GM19468 (cell line): ENCODE measurements at regions not wholly inside any gene's neighbourhood (a gene's known extent, or its start where the extent isn't known, plus 50 kb on each side); places are given as distances from the start of the nearest gene placed in this dataset.
"Not testable (repeated sequence)": the region's sequence is repeated elsewhere in the genome, so short reads cannot be mapped to it uniquely, and the experiment has no call there.

Source experiments
- ATAC-seq: cut with Tn5 transposase; IDR thresholded peaks from one replicate; pipeline ENCODE4 v1.9.1; 2021; ENCODE audit warnings: mild to moderate bottlenecking, moderate library complexity, moderate number of reproducible peaks; ENCODE audit not compliant: unreplicated experiment; ENCODE audit errors: extremely low read depth

DNA sequence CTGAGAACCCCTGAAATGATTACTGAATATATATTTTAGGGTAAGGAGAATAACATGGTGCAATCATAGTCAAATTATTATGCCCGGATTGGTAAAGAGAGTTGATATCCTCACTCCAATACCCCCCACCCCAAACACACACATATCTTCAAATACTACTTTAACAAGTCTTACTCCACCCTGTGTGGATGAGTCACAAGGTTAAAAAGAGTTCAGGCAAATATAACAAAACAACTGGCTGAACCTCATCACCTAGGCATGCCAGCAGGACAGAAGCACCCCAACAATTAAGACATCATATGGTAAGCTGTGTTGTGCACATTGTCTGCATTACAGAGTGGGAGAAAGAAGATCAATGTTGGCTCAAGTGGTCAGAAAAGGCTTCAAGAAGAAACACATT lies 857.4 kb downstream of the TDRD15 start:
- no peak for ATAC-seq

GRCh38 chr2:21993002-21993401 lies 869.2 kb downstream of the TDRD15 start:
- ATAC-seq = no peak

DNA sequence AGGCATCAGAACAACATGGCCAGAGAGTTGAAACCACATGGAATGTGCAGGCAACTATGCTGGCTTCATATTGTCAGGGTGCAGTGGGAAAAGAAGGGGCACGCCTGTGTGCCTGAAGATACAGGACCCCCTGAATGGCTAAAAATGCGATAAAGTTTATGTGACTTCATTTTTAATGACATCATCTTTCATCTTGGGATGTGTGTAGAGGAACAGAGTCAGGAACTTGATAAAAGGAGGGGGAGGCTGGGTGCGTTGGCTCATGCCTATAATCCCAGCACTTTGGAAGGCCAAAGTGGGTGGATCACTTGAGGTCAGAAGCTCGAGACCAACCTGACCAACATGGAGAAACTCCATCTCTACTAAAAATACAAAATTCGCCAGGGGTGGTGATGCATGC lies 872.6 kb downstream of the TDRD15 start:
- no peak for ATAC-seq

GRCh38 chr2:21999522-21999921 lies 875.8 kb downstream of the TDRD15 start:
- no peak for ATAC-seq

DNA sequence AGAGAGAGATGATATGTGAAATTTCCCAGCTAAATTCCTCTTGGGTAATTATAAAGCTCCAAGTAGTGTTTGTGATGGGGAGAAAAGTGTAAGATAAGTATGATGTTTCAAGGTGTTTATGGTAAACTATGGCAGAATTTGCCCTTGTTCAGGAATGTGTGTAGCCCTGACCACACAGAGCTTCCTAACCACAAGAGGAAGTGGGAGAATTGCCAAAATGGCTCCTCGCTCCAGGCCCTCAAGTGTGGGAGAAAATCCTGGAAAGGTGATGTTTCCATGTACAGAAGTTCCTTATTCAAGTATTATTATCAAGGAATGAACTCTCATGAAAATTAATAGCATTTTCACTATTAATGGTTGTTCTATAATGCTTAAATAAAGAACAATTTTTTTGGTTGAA lies 878.3 kb downstream of the TDRD15 start:
- ATAC-seq = no peak

DNA sequence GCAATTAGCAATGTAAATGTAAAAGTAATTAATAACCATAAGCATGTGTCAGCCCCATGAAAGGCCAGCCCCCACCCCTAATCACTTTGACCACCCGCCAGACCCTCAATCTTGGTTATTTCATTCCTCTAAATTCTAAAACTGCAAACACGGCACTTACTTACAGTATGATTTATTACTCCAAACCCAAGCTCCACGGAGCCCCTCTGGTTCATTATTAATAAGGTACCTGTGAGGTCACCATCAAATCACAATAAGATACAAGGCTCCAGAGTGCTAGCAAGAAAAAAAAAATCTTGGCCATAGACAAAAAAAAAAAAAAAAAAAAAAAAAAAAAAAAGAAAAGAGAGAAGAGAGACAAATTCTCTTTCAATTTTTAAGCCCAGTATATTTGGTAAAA lies 879.5 kb downstream of the TDRD15 start:
- no peak for ATAC-seq

DNA sequence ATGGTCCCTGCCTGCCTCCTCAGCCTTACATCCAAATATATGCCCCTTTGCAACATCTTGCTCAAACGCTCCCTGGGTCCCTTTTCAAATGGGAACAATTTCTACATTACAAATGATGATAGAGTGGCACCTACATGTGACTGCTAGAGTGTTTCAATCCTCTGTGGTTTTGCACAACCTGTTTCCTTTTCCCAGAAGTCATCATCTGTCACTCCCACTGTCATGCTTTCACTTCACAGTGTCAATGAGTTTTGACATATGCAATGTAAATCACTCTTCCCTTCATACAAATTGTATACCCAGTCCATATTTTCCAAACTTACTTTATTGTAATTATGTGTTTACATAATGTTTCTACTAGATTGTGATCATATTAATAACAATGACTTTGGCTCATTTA lies 887.3 kb downstream of the TDRD15 start:
- no peak for ATAC-seq

- no peak for ATAC-seq
These were observed 896.4 kb downstream of the TDRD15 start for GRCh38 chr2:22020091-22020742.

- no peak for ATAC-seq
These were observed 903.7 kb downstream of the TDRD15 start for GRCh38 chr2:22027345-22028005.

GRCh38 chr2:22035361-22035830 lies 911.6 kb downstream of the TDRD15 start:
- no peak for ATAC-seq

DNA sequence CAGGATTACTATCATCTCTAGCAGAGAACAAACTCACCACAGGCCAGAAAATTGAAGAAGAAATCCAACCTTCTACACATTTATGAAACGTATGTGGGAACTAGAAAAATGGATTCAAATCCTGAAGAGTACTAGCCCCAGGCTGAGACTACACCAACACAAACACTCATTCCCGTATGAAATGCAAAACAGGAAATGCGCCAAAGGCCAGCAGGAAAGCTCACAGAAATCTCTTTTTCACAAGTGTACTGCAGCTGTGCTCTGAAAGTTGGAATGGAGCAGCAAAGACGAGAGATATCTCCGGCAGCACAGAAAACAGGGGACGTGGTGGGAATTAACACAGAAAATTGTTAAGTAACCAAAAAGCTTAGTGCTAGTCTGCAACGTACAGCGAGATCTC lies 913.5 kb downstream of the TDRD15 start:
- no peak for ATAC-seq

DNA sequence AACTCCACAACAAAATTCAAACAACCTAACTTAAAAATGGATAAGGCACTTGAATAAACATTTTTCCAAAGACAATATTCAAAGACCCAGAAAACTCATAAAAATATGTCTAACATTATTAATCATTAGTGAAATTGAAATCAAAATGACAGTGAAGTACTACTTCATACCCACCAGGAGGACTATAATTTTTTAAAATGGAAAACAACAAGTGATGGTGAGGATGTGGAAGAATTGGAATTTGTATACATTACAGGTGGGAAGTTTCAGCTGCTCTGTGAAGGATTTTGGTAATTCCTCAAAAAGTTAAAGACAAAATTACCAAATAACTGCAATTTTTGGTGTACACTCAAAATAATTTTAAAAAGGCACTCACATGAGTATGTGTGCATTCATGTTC lies 920.0 kb downstream of the TDRD15 start:
- no peak for ATAC-seq

- ATAC-seq = no peak
These were observed 932.2 kb downstream of the TDRD15 start for GRCh38 chr2:22055784-22056620.

GRCh38 chr2:22056621-22057132 lies 932.9 kb downstream of the TDRD15 start:
- no peak for ATAC-seq

DNA sequence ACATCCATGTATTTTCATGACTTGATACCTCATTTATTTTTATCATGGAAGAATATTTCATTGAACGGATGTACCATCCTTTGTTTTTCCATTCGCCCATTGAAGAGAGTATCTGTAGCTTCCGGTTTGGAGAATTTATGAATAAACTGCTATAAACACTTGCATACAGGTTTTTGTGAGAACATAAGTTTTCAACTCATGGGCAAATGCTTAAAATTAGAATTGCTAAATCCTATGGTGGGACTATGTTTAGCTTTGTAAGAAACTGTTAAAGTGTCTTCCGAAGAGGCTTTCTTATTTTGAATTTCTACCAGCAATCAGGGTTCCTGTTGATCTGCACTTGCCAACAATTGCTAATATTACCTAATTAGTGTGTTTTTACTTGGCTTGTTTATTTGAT lies 938.9 kb downstream of the TDRD15 start:
- ATAC-seq = no peak

GRCh38 chr2:22076454-22076853 lies 952.7 kb downstream of the TDRD15 start:
- no peak for ATAC-seq

DNA sequence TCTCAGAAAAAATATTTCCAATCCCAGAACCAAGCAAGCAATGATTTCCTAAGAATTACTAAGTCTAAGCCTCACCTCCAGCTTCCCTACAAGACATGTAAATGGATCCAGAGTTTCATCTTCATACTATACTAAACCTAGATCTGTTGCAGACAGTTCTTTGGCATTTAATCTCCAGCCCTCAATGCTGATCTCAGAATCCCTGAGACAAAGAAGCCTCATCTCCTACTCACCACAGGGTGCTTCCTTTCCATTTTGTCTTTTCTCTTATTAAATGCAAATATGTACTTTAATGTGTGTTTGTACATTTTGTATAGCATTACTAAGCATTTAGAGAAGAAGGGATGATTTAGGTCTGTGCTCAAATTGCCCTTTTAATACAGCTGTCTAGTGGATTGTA lies 954.9 kb downstream of the TDRD15 start:
- no peak for ATAC-seq

DNA sequence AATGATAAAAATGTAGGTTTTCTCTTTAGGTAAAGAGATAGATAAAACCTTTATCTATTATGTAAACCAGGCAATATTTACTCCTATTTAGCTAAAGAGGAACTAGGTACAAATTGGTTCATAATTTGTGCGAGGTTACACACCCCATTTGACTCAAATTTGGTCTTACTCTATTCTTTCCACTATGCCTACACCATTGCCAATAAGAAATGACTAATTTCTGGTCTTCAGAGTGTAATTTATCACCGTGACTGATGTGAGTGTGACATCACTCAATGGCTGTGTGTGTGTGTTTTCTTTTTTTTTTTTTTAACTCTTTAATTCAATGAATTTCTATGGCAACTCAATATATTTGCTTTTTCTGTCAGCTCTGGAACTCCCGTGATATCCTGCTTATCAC lies 955.8 kb downstream of the TDRD15 start:
- no peak for ATAC-seq

GRCh38 chr2:22086726-22087125 lies 963.0 kb downstream of the TDRD15 start:
- ATAC-seq = no peak

GRCh38 chr2:22103617-22104016 lies 979.8 kb downstream of the TDRD15 start:
- not testable (repeated sequence) for ATAC-seq

GRCh38 chr2:22110244-22110651 lies 986.5 kb downstream of the TDRD15 start:
- no peak for ATAC-seq
